H1 (cell line): ENCODE measurements at regions not wholly inside any gene's neighbourhood (a gene's known extent, or its start where the extent isn't known, plus 50 kb on each side); places are given as distances from the start of the nearest gene placed in this dataset.
A peak's percentile ranks its signal among the peaks of the same experiment; 100 is the strongest.

Experiments used
- CTCF ChIA-PET: fragments of 300-600 bp; sonication (Branson Sonifier 250); formaldehyde crosslinking; loops from one replicate; lab custom pipeline; 2021; ENCODE audit not compliant: partially characterized antibody; lab: Charles Lee
- POLR2A ChIA-PET: fragments of 300-600 bp; sonication (Branson Sonifier 250); formaldehyde crosslinking; loops from one replicate; lab custom pipeline; 2021; ENCODE audit warnings: inconsistent platforms; ENCODE audit not compliant: partially characterized antibody; lab: Charles Lee
- DNase-seq, 2 experiments: peaks; one replicate each; pipeline versions ENCODE4 v3.0.0 to v3.0.0-alpha.2; 2010 to 2022; ENCODE audit warnings: low spot score in 2 of 2, low read depth in 1 of 2, mixed read lengths in 1 of 2
- FAIRE-seq: peaks from 2 replicates; lab custom pipeline; 2011; peaks lifted over from hg19 to GRCh38; lab: Jason Lieb, UNC
- H2AFZ ChIP-seq: 2 replicates; pipeline ENCODE4 v1.8.1; 2012; ENCODE audit warnings: low read length, inconsistent platforms
- H2AK5ac ChIP-seq: 2 replicates; pipeline ENCODE4 v1.6.1; 2013; ENCODE audit warnings: low read depth, low read length
- H2BK120ac ChIP-seq: replicated peaks from 2 replicates; pipeline ENCODE3; 2013; ENCODE audit warnings: low read depth, low read length, inconsistent platforms
- H2BK12ac ChIP-seq: 2 replicates; pipeline ENCODE4 v1.6.1; 2013; ENCODE audit warnings: low read depth, low read length
- H2BK15ac ChIP-seq: 2 replicates; pipeline ENCODE4 v1.6.1; 2013; ENCODE audit warnings: low read length
- H2BK20ac ChIP-seq: 2 replicates; pipeline ENCODE4 v1.6.1; 2013; ENCODE audit warnings: low read length
- H2BK5ac ChIP-seq: 2 replicates; pipeline ENCODE4 v1.6.1; 2013; ENCODE audit warnings: low read depth, low read length
- H3K14ac ChIP-seq: 2 replicates; pipeline ENCODE4 v1.6.1; 2013; ENCODE audit warnings: inconsistent platforms; ENCODE audit not compliant: insufficient read length
- H3K18ac ChIP-seq: 2 replicates; pipeline ENCODE4 v1.6.1; 2013; ENCODE audit warnings: low read length; ENCODE audit errors: extremely low read depth
- H3K23ac ChIP-seq: 2 replicates; pipeline ENCODE4 v1.6.1; 2013; ENCODE audit warnings: inconsistent platforms; ENCODE audit not compliant: insufficient read length
- H3K23me2 ChIP-seq: 2 replicates; pipeline ENCODE4 v1.6.1; 2013; ENCODE audit warnings: low read depth, low read length
- H3K27ac ChIP-seq: 2 replicates; pipeline ENCODE4 v1.6.1; 2011; ENCODE audit warnings: low read depth, low read length, inconsistent platforms
- H3K27me3 ChIP-seq, 4 experiments: replicated peaks in 1 of 4; 1 replicate in 1 of 4; 2 replicates in 3 of 4; pipeline versions ENCODE4 v1.6.1 to v1.8.1; 2011 to 2013; ENCODE audit warnings: low read length in 3 of 4, mild to moderate bottlenecking in 3 of 4, inconsistent platforms in 2 of 4, mixed read lengths in 2 of 4, moderate library complexity in 1 of 4; ENCODE audit not compliant: control insufficient read depth in 3 of 4, insufficient read depth in 3 of 4; ENCODE audit errors: extremely low read depth in 1 of 4
- H3K36me3 ChIP-seq, 4 experiments: 2 replicates each; pipeline versions ENCODE4 v1.6.1 to v1.8.1; 2011 to 2013; ENCODE audit warnings: mild to moderate bottlenecking in 4 of 4, low read length in 3 of 4, moderate library complexity in 2 of 4, control low read depth in 1 of 4, inconsistent platforms in 1 of 4; ENCODE audit not compliant: insufficient read depth in 4 of 4, control insufficient read depth in 2 of 4
- H3K4ac ChIP-seq: replicated peaks from 2 replicates; pipeline ENCODE3; 2013; ENCODE audit warnings: low read length, low read depth, mixed read lengths, inconsistent platforms; ENCODE audit not compliant: insufficient read length
- H3K4me1 ChIP-seq, 4 experiments: replicated peaks in 1 of 4; 1 replicate in 1 of 4; 2 replicates in 3 of 4; pipeline versions ENCODE4 v1.6.1 to v1.8.1; 2011 to 2013; ENCODE audit warnings: low read length in 3 of 4, inconsistent platforms in 2 of 4, mixed read lengths in 1 of 4; ENCODE audit not compliant: insufficient read depth in 4 of 4, control insufficient read depth in 3 of 4
- H3K4me2 ChIP-seq, 2 experiments: 2 replicates each; pipeline versions ENCODE4 v1.6.1 to v1.8.1; 2011 to 2013; ENCODE audit warnings: low read depth in 2 of 2, low read length in 2 of 2, control low read depth in 1 of 2, inconsistent platforms in 1 of 2, mild to moderate bottlenecking in 1 of 2; ENCODE audit not compliant: insufficient read depth in 1 of 2
- H3K4me3 ChIP-seq, 4 experiments: fragments of 200-600, 300-600 bp in 1 of 4; sonication (generic), shearing (Covaris generic), sonication (Bioruptor Twin) in 1 of 4; 2 replicates each; pipeline versions ENCODE4 v1.5.1 to v1.8.1; 2011 to 2016; ENCODE audit warnings: low read length in 4 of 4, low read depth in 3 of 4, control low read depth in 2 of 4, inconsistent platforms in 2 of 4, mild to moderate bottlenecking in 2 of 4, mixed read lengths in 1 of 4, moderate library complexity in 1 of 4; ENCODE audit not compliant: insufficient read depth in 2 of 4; ENCODE audit errors: extremely low read depth in 1 of 4
- H3K56ac ChIP-seq: replicated peaks from 2 replicates; pipeline ENCODE3; 2013; ENCODE audit warnings: low read depth, mild to moderate bottlenecking, mixed read lengths, low read length, inconsistent platforms; ENCODE audit not compliant: insufficient read length
- H3K79me1 ChIP-seq: 2 replicates; pipeline ENCODE4 v1.6.1; 2013; ENCODE audit warnings: low read depth, low read length, control low read depth
- H3K79me2 ChIP-seq, 2 experiments: 2 replicates each; pipeline versions ENCODE4 v1.6.1 to v1.8.1; 2012 to 2013; ENCODE audit warnings: low read length in 2 of 2, mild to moderate bottlenecking in 2 of 2, inconsistent platforms in 1 of 2; ENCODE audit not compliant: insufficient read depth in 2 of 2, control insufficient read depth in 1 of 2
- H3K9ac ChIP-seq, 4 experiments: replicated peaks in 1 of 4; 1 replicate in 1 of 4; 2 replicates in 3 of 4; pipeline versions ENCODE4 v1.6.1 to v1.8.1; 2011 to 2013; ENCODE audit warnings: low read depth in 3 of 4, low read length in 3 of 4, control low read depth in 2 of 4, mild to moderate bottlenecking in 2 of 4, moderate library complexity in 2 of 4, inconsistent platforms in 1 of 4; ENCODE audit errors: extremely low read depth in 1 of 4
- H3K9me3 ChIP-seq, 2 experiments: 2 replicates each; pipeline versions ENCODE4 v1.6.1 to v1.8.1; 2012 to 2013; ENCODE audit warnings: mild to moderate bottlenecking in 2 of 2, moderate library complexity in 2 of 2, control low read depth in 1 of 2, inconsistent platforms in 1 of 2, low read depth in 1 of 2, low read length in 1 of 2, mixed read lengths in 1 of 2; ENCODE audit not compliant: insufficient read depth in 2 of 2
- H4K20me1 ChIP-seq, 2 experiments: replicated peaks in 1 of 2; 2 replicates each; pipeline versions ENCODE3 to v1.8.1; 2011 to 2013; ENCODE audit warnings: inconsistent platforms in 2 of 2, low read length in 2 of 2, mild to moderate bottlenecking in 1 of 2; ENCODE audit not compliant: insufficient read depth in 2 of 2, control insufficient read depth in 1 of 2
- H4K5ac ChIP-seq: 2 replicates; pipeline ENCODE4 v1.6.1; 2013; ENCODE audit warnings: low read length, low read depth, mixed read lengths, inconsistent platforms; ENCODE audit not compliant: insufficient read length
- H4K8ac ChIP-seq: 2 replicates; pipeline ENCODE4 v1.8.0; 2013; ENCODE audit warnings: mild to moderate bottlenecking, moderate library complexity, low read length, inconsistent platforms; ENCODE audit not compliant: insufficient read depth; ENCODE audit errors: extremely low read depth
- H4K91ac ChIP-seq: replicated peaks from 2 replicates; pipeline ENCODE3; 2013; ENCODE audit warnings: low read length, mixed read lengths, inconsistent platforms; ENCODE audit not compliant: insufficient read length
- BACH1 ChIP-seq: IDR thresholded peaks from 2 replicates; pipeline ENCODE4 v1.6.1; 2012; ENCODE audit warnings: low read length, improper control_type of control experiment
- EZH2 ChIP-seq: fragments of 200-600 bp; sonication (generic); IDR thresholded peaks from 2 replicates; pipeline ENCODE4 v1.7.1; 2012; ENCODE audit warnings: low read depth, mild to moderate bottlenecking, moderate library complexity, low read length, inconsistent platforms; ENCODE audit not compliant: severe bottlenecking
- KDM1A ChIP-seq: fragments of 200-600, 300-600 bp; sonication (generic); IDR thresholded peaks from 2 replicates; pipeline ENCODE4 v1.7.1; 2016; ENCODE audit warnings: mild to moderate bottlenecking, low read length, borderline replicate concordance
- KDM4A ChIP-seq: IDR thresholded peaks from one replicate; pipeline ENCODE4 v1.7.1; 2012; ENCODE audit warnings: low read depth, mild to moderate bottlenecking, moderate library complexity, low read length, inconsistent platforms; ENCODE audit not compliant: severe bottlenecking
- MAX ChIP-seq: IDR thresholded peaks from 2 replicates; pipeline ENCODE4 v1.6.1; 2012; ENCODE audit warnings: inconsistent platforms
- PHF8 ChIP-seq: fragments of 200-600 bp; sonication (generic); conservative IDR thresholded peaks from 2 replicates; pipeline ENCODE4 v1.7.1; 2012; ENCODE audit warnings: low read depth, mild to moderate bottlenecking, inconsistent platforms, low read length, moderate library complexity
- RNF2 ChIP-seq: fragments of 200-900, 300-1000 bp; sonication (generic); IDR thresholded peaks from 2 replicates; pipeline ENCODE4 v1.7.1; 2016; ENCODE audit warnings: borderline replicate concordance, low read depth, mild to moderate bottlenecking, antibody characterized with exemption, low read length; ENCODE audit not compliant: poor library complexity, severe bottlenecking; ENCODE audit errors: missing control alignments
- SUZ12 ChIP-seq: fragments of 200-600 bp; sonication (generic); IDR thresholded peaks from 2 replicates; pipeline ENCODE4 v1.6.1; 2012; ENCODE audit warnings: mild to moderate bottlenecking, inconsistent platforms, low read length, moderate library complexity, mixed read lengths
- TAF1 ChIP-seq: IDR thresholded peaks from 2 replicates; pipeline ENCODE4 v1.6.1; 2011; ENCODE audit warnings: mild to moderate bottlenecking, low read depth, low read length
- YY1 ChIP-seq: IDR thresholded peaks from 2 replicates; pipeline ENCODE4 v1.6.1; 2011; ENCODE audit warnings: low read depth, mild to moderate bottlenecking, low read length
- WGBS, 2 experiments: shearing (Covaris generic) in 1 of 2; methylation state at CpG; one replicate each; pipeline versions ENCODE4 v1.1.6 to v1.1.7; 2013 to 2015; ENCODE audit warnings: low lambda C conversion rate in 2 of 2, mixed read lengths in 2 of 2, inconsistent platforms in 1 of 2, low coverage in 1 of 2, missing lambda C conversion rate in 1 of 2; ENCODE audit not compliant: insufficient replicate concordance in 2 of 2, insufficient coverage in 1 of 2, insufficient read length in 1 of 2; ENCODE audit errors: extremely low coverage in 1 of 2, missing lambda C conversion rate in 1 of 2; 5-methylcytosine and 5-hydroxymethylcytosine counted together

DNA sequence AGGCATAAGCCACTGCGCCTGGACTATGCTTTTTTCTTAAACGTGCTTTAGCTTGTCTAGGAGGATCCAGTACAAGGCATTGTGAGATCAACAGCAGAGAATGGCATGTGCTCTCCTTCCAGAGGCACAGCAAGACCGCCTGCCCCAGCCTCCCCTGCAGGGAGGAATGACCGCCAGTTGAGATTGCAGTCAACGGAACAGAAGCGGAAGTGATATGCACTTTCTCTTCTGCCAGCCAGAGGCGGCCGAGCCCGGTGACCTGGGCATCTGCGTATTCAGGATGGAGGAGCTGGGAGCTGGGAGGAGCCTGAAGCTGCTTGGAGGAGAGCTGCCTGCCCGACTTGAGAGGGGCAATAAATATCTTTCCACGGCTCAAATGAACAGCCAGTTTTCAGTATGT, 243.0 kb downstream of the CTTN start:
- peak overlapping the region; percentile 41 for H3K4ac ChIP-seq
- 50% methylated on average over 11 of the region's 12 CpGs; no CpG with 5 or more reads in 1 of the 2 experiments for WGBS, 2 experiments
- H3K4me2 ChIP-seq, result 0 out of 4 replicates have a peak overlapping the region, but pooled peaks of 1 of the 2 experiments have one; percentile 3
- DNase-seq (no peak), FAIRE-seq (no peak)
- peaks cover 0 to 31% of the 10 kb centered on the region in 2 experiments; a peak in 2 of 4 replicates for H3K79me2 ChIP-seq
- H4K8ac ChIP-seq, result no peak overlapping the region
- peak overlapping the region; percentile 75; the same call in 1 of the 2 replicates for H2BK12ac ChIP-seq
- H3K4me3 ChIP-seq, result no peak overlapping the region
- CTCF ChIA-PET, result interaction anchor here (1.7 kb wide), 1 partner anchor 132 kb away, joined by 4 read pairs; no protein-coding TSS in a partner anchor
- H2AK5ac ChIP-seq, result peak overlapping the region; percentile 76; the same call in 1 of the 2 replicates
- peaks cover 0 to 2% of the 10 kb centered on the region in 2 experiments; a peak in 1 of 4 replicates for H3K9me3 ChIP-seq
- H4K91ac ChIP-seq, result no peak overlapping the region
- H3K23me2 ChIP-seq, result no peaks in the 10 kb centered on the region
- H3K56ac ChIP-seq, result no peak overlapping the region
- H3K79me1 ChIP-seq, result peaks cover 10% of the 10 kb centered on the region
- peaks cover 18 to 51% (median 37%) of the 10 kb centered on the region in 4 experiments for H3K4me1 ChIP-seq
- no peak overlapping the region for H3K18ac ChIP-seq
- no peak overlapping the region for H4K5ac ChIP-seq
- no peaks in the 10 kb centered on the region for H3K27me3 ChIP-seq
- no peak overlapping the region for H2AFZ ChIP-seq
- H3K23ac ChIP-seq, result no peak overlapping the region
- peak overlapping the region; percentile 84; the same call in 1 of the 2 replicates for H2BK5ac ChIP-seq
- no peak overlapping the region for H3K27ac ChIP-seq
- H3K14ac ChIP-seq, result no peak overlapping the region
- peak; percentile 57 for TF ChIP-seq MAX
- no peak for TF ChIP-seq PHF8
- no peak for TF ChIP-seq KDM4A
- no peak for TF ChIP-seq SUZ12
- TF ChIP-seq YY1, result 0 out of 2 replicates have a peak, but pooled peaks have one; percentile 24
- no peak for TF ChIP-seq EZH2
- TF ChIP-seq BACH1, result no peak
- no peak for TF ChIP-seq KDM1A
- TF ChIP-seq TAF1, result 0 out of 2 replicates have a peak, but pooled peaks have one; percentile 25
- no peak for TF ChIP-seq RNF2
- peak overlapping the region; percentile 94; the same call in 1 of the 2 replicates for H2BK20ac ChIP-seq
- no peak overlapping the region for H2BK15ac ChIP-seq
- H2BK120ac ChIP-seq, result peak overlapping the region; percentile 33
- H4K20me1 ChIP-seq, result peaks cover 0 to 6% of the 10 kb centered on the region in 2 experiments
- POLR2A ChIA-PET, result no interaction called here
- no peaks in the 10 kb centered on the region; a peak in 1 of 8 replicates for H3K36me3 ChIP-seq
- H3K9ac ChIP-seq, result no peak overlapping the region
